ENCODE measurements at regions not wholly inside any gene's neighbourhood (a gene's known extent, or its start where the extent isn't known, plus 50 kb on each side); places are given as distances from the start of the nearest gene placed in this dataset.

DNA sequence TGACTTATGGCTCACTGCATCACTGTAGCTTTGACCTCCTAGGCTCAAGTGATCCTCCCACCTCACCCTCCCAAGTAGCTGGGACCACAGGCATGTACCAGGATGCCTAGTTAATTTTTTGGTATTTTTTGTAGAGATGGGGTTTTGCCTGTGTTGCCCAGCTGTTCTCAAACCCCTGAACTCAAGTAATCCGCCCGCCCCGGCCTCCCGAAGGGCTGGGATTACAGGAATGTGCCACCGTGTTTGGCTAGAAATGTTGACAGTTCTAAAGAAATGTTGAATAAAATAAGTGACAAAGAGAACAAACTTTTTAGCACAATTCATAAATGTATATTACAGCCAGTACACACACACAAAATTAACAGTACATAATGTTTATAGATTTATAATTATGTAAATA is 1586.1 kb downstream of the NCAM2 start:
- Histone ChIP-seq H3K27me3 (ENCODE audit: insufficient read depth, low read length) (no peaks in the 10 kb centered on the region), H4K20me1 (ENCODE audit: insufficient read depth, low read length) (no peaks in the 10 kb centered on the region), H3K4me1 (ENCODE audit: insufficient read depth, low read length) (no peaks in the 10 kb centered on the region), H3K36me3 (ENCODE audit: insufficient read depth, low read length) (no peaks in the 10 kb centered on the region), H3K9me3 (ENCODE audit: insufficient read depth, low read depth, low read length) (no peaks in the 10 kb centered on the region), H2AFZ (ENCODE audit: low read depth, low read length) (no peak overlapping the region), H3K27ac (ENCODE audit: low read depth, low read length) (no peak overlapping the region), H3K4me3 (ENCODE audit: insufficient read depth, low read depth, low read length) (no peak overlapping the region), H3K4me2 (ENCODE audit: low read length) (no peak overlapping the region), H3K79me2 (ENCODE audit: insufficient read depth, low read length) (no peaks in the 10 kb centered on the region), H3K9ac (ENCODE audit: low read length) (no peak overlapping the region)
- no peak overlapping the region for H3K4me3 Mint-ChIP-seq (ENCODE audit: unreplicated experiment)
- H3K27ac Mint-ChIP-seq (ENCODE audit: unreplicated experiment): no peak overlapping the region
- H3K36me3 Mint-ChIP-seq (ENCODE audit: low read depth, unreplicated experiment): no peaks in the 10 kb centered on the region
- H3K4me1 Mint-ChIP-seq (ENCODE audit: low read depth, unreplicated experiment): no peaks in the 10 kb centered on the region
- FAIRE-seq (no peak), DNase-seq (ENCODE audit: low read depth) (no peak)
- H3K9me3 Mint-ChIP-seq (ENCODE audit: unreplicated experiment): no peaks in the 10 kb centered on the region
- H3K27me3 Mint-ChIP-seq (ENCODE audit: low read depth, unreplicated experiment): no peaks in the 10 kb centered on the region
- no peak for TF ChIP-seq EZH2 (IDR thresholded peaks at IDR 0.05; ENCODE audit: insufficient read depth, low read length)
- TF ChIP-seq, protein P1, sequence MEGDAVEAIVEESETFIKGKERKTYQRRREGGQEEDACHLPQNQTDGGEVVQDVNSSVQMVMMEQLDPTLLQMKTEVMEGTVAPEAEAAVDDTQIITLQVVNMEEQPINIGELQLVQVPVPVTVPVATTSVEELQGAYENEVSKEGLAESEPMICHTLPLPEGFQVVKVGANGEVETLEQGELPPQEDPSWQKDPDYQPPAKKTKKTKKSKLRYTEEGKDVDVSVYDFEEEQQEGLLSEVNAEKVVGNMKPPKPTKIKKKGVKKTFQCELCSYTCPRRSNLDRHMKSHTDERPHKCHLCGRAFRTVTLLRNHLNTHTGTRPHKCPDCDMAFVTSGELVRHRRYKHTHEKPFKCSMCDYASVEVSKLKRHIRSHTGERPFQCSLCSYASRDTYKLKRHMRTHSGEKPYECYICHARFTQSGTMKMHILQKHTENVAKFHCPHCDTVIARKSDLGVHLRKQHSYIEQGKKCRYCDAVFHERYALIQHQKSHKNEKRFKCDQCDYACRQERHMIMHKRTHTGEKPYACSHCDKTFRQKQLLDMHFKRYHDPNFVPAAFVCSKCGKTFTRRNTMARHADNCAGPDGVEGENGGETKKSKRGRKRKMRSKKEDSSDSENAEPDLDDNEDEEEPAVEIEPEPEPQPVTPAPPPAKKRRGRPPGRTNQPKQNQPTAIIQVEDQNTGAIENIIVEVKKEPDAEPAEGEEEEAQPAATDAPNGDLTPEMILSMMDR (IDR thresholded peaks at IDR 0.05; ENCODE audit: insufficient read depth, low read depth, low read length): no peak

DNA sequence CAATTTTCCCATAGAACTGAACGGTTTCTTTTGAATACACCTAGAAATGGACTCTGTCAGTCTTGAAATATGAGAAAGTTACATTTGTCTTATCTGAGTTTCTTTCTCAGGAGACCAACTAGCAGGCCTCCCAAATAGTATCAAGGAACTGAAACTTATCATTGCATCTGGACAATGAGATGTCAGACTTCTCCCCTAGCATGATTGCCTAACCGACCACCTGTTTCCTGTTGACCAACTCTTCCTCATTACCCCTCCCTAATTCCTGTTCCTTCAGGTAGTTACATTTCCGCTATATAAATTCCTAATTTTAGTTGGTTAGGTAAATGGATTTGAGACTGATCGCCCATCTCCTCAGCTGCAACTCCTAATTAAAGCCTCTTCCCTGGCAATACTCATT is 1587.3 kb downstream of the NCAM2 start:
- no peaks in the 10 kb centered on the region for H3K9me3 Mint-ChIP-seq (ENCODE audit: unreplicated experiment)
- Histone ChIP-seq H3K9me3 (ENCODE audit: insufficient read depth, low read depth, low read length) (no peaks in the 10 kb centered on the region), H2AFZ (ENCODE audit: low read depth, low read length) (no peak overlapping the region), H3K27me3 (ENCODE audit: insufficient read depth, low read length) (no peaks in the 10 kb centered on the region), H3K4me2 (ENCODE audit: low read length) (no peak overlapping the region), H3K4me1 (ENCODE audit: insufficient read depth, low read length) (no peaks in the 10 kb centered on the region), H3K27ac (ENCODE audit: low read depth, low read length) (no peak overlapping the region), H3K9ac (ENCODE audit: low read length) (no peak overlapping the region), H3K36me3 (ENCODE audit: insufficient read depth, low read length) (no peaks in the 10 kb centered on the region), H4K20me1 (ENCODE audit: insufficient read depth, low read length) (no peaks in the 10 kb centered on the region), H3K79me2 (ENCODE audit: insufficient read depth, low read length) (no peaks in the 10 kb centered on the region), H3K4me3 (ENCODE audit: insufficient read depth, low read depth, low read length) (no peak overlapping the region)
- no peaks in the 10 kb centered on the region for H3K36me3 Mint-ChIP-seq (ENCODE audit: low read depth, unreplicated experiment)
- no peak for DNase-seq (ENCODE audit: low read depth)
- TF ChIP-seq, protein P1 (IDR thresholded peaks at IDR 0.05; ENCODE audit: insufficient read depth, low read depth, low read length): no peak
- TF ChIP-seq EZH2 (IDR thresholded peaks at IDR 0.05; ENCODE audit: insufficient read depth, low read length): no peak
- no peaks in the 10 kb centered on the region for H3K4me1 Mint-ChIP-seq (ENCODE audit: low read depth, unreplicated experiment)
- no peak overlapping the region for H3K27ac Mint-ChIP-seq (ENCODE audit: unreplicated experiment)
- no peaks in the 10 kb centered on the region for H3K27me3 Mint-ChIP-seq (ENCODE audit: low read depth, unreplicated experiment)
- no peak overlapping the region for H3K4me3 Mint-ChIP-seq (ENCODE audit: unreplicated experiment)
- FAIRE-seq: no peak

DNA sequence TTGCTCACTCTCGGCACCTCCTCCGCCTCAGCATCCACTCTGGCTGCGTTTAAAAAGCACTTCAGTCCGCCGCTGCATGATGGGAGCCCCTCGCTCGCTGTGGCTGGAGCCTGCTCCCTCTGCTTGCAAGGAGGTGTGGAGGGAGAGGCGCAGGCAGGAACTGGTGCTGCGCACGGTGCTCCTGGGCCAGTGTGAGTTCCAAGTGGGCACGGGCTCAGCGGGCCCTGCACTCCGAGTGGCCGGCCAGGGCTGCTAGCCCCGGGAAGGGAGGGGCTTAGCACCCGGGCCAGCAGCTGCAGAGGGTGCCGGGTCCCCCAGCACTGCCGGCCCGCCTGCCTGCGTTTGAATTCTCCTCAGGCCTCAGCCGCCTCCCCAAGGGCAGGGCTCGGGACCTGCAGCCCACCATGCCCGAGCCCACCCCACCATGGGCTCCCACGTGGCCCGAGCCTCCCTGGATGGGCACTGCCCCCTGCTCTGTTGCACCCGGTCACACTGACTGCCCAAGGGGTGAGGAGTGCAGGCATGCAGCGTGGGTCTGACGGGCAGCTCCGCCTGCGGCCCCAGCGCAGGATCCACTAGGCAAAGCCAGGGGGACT is 1599.5 kb downstream of the NCAM2 start:
- FAIRE-seq (no peak), DNase-seq (ENCODE audit: low read depth) (no peak)
- no peaks in the 10 kb centered on the region for H3K36me3 ChIP-seq (ENCODE audit: insufficient read depth, low read length)
- H3K27me3 ChIP-seq (ENCODE audit: insufficient read depth, low read length): no peaks in the 10 kb centered on the region
- H3K79me2 ChIP-seq (ENCODE audit: insufficient read depth, low read length): no peaks in the 10 kb centered on the region
- TF ChIP-seq EZH2 (IDR thresholded peaks at IDR 0.05; ENCODE audit: insufficient read depth, low read length): no peak
- TF ChIP-seq, protein P1 (IDR thresholded peaks at IDR 0.05; ENCODE audit: insufficient read depth, low read depth, low read length): no peak
- no peaks in the 10 kb centered on the region for H3K36me3 Mint-ChIP-seq (ENCODE audit: low read depth, unreplicated experiment)
- no peak overlapping the region for H3K4me2 ChIP-seq (ENCODE audit: low read length)
- H3K9ac ChIP-seq (ENCODE audit: low read length): no peak overlapping the region
- no peaks in the 10 kb centered on the region for H4K20me1 ChIP-seq (ENCODE audit: insufficient read depth, low read length)
- H3K27me3 Mint-ChIP-seq (ENCODE audit: low read depth, unreplicated experiment): no peaks in the 10 kb centered on the region
- peaks cover 5% of the 10 kb centered on the region for H3K9me3 ChIP-seq (ENCODE audit: insufficient read depth, low read depth, low read length)
- no peak overlapping the region for H3K4me3 ChIP-seq (ENCODE audit: insufficient read depth, low read depth, low read length)
- no peaks in the 10 kb centered on the region for H3K4me1 ChIP-seq (ENCODE audit: insufficient read depth, low read length)
- H3K9me3 Mint-ChIP-seq (ENCODE audit: unreplicated experiment): peaks cover 2% of the 10 kb centered on the region
- H3K4me1 Mint-ChIP-seq (ENCODE audit: low read depth, unreplicated experiment): no peaks in the 10 kb centered on the region
- H2AFZ ChIP-seq (ENCODE audit: low read depth, low read length): no peak overlapping the region
- no peak overlapping the region for H3K4me3 Mint-ChIP-seq (ENCODE audit: unreplicated experiment)
- no peak overlapping the region for H3K27ac ChIP-seq (ENCODE audit: low read depth, low read length)
- no peak overlapping the region for H3K27ac Mint-ChIP-seq (ENCODE audit: unreplicated experiment)

Data from astrocyte (in vitro differentiated cells and primary cell).